CD14-positive monocyte (primary cell): ENCODE measurements at regions not wholly inside any gene's neighbourhood (a gene's known extent, or its start where the extent isn't known, plus 50 kb on each side); places are given as distances from the start of the nearest gene placed in this dataset.

Experiments
- DNase-seq, 3 donors: peaks; one replicate each; pipeline ENCODE4 v3.0.0-alpha.2; 2011 to 2022
- H2AFZ ChIP-seq: 2 replicates; pipeline ENCODE4 v1.6.0; 2012; ENCODE audit warnings: mild to moderate bottlenecking, low read depth, low read length, inconsistent platforms; ENCODE audit not compliant: insufficient read depth, poor library complexity, severe bottlenecking
- H3K27ac ChIP-seq, 2 donors: 1 replicate in 1 of 2; 2 replicates in 1 of 2; pipeline ENCODE4 v1.5.1; 2012 to 2013; ENCODE audit warnings: low read length in 2 of 2, control low read depth in 1 of 2, inconsistent platforms in 1 of 2, low read depth in 1 of 2, mild to moderate bottlenecking in 1 of 2
- H3K27me3 ChIP-seq, 2 donors: one replicate each; pipeline versions ENCODE4 v1.6.0 to v1.6.1; 2011 to 2013; ENCODE audit warnings: low read length in 2 of 2; ENCODE audit not compliant: control insufficient read depth in 2 of 2, insufficient read depth in 2 of 2
- H3K36me3 ChIP-seq, 2 donors: replicated peaks in 1 of 2; 1 replicate in 1 of 2; 2 replicates in 1 of 2; pipeline versions ENCODE4 v1.5.1 to v1.6.1; 2012 to 2013; ENCODE audit warnings: low read length in 2 of 2, control low read depth in 1 of 2, inconsistent platforms in 1 of 2, mild to moderate bottlenecking in 1 of 2; ENCODE audit not compliant: insufficient read depth in 2 of 2, control insufficient read depth in 1 of 2
- H3K4me1 ChIP-seq, 2 donors: 1 replicate in 1 of 2; 2 replicates in 1 of 2; pipeline versions ENCODE4 v1.5.1 to v1.6.1; 2012 to 2013; ENCODE audit warnings: low read length in 2 of 2, control low read depth in 1 of 2, inconsistent platforms in 1 of 2, mild to moderate bottlenecking in 1 of 2, moderate library complexity in 1 of 2; ENCODE audit not compliant: insufficient read depth in 2 of 2, control insufficient read depth in 1 of 2
- H3K4me2 ChIP-seq: replicated peaks from 2 replicates; pipeline ENCODE3; 2012; ENCODE audit warnings: low read length, moderate library complexity, mild to moderate bottlenecking; ENCODE audit not compliant: poor library complexity, severe bottlenecking; ENCODE audit errors: extremely low read depth
- H3K4me3 ChIP-seq, 3 experiments: fragments of 200-600 bp in 1 of 3; sonication (generic) in 1 of 3; replicated peaks in 1 of 3; 1 replicate in 2 of 3; 2 replicates in 1 of 3; pipeline ENCODE4 v1.5.1; 2011 to 2013; ENCODE audit warnings: low read length in 3 of 3, mild to moderate bottlenecking in 3 of 3, control low read depth in 2 of 3, low read depth in 2 of 3, inconsistent platforms in 1 of 3, moderate library complexity in 1 of 3
- H3K79me2 ChIP-seq: 2 replicates; pipeline ENCODE4 v1.6.0; 2012; ENCODE audit warnings: mild to moderate bottlenecking, control low read depth, inconsistent platforms, low read length, moderate library complexity; ENCODE audit not compliant: insufficient read depth
- H3K9ac ChIP-seq: 2 replicates; pipeline ENCODE4 v1.6.0; 2017; ENCODE audit warnings: low read length, mild to moderate bottlenecking; ENCODE audit not compliant: insufficient read depth, poor library complexity, severe bottlenecking
- H3K9me3 ChIP-seq, 2 donors: replicated peaks in 1 of 2; 1 replicate in 1 of 2; 2 replicates in 1 of 2; pipeline versions ENCODE4 v1.5.1 to v1.6.1; 2012 to 2013; ENCODE audit warnings: low read length in 2 of 2, control low read depth in 1 of 2; ENCODE audit not compliant: control insufficient read depth in 1 of 2, insufficient read depth in 1 of 2
- H4K20me1 ChIP-seq: 2 replicates; pipeline ENCODE4 v1.6.0; 2012; ENCODE audit warnings: mild to moderate bottlenecking, low read length, control low read depth, moderate library complexity; ENCODE audit not compliant: insufficient read depth
- H3K27ac Mint-ChIP-seq, 7 donors: one replicate each; pipeline ENCODE4 v1.8.0; 2020; ENCODE audit warnings: mild to moderate bottlenecking in 7 of 7, mixed read lengths in 7 of 7, moderate library complexity in 6 of 7, inconsistent platforms in 2 of 7
- H3K27me3 Mint-ChIP-seq, 3 donors: one replicate each; pipeline ENCODE4 v1.8.0; 2021 to 2022; ENCODE audit warnings: low read depth in 3 of 3, mild to moderate bottlenecking in 3 of 3, mixed read lengths in 3 of 3, moderate library complexity in 3 of 3, inconsistent platforms in 1 of 3
- H3K36me3 Mint-ChIP-seq, 2 donors: one replicate each; pipeline ENCODE4 v1.8.0; 2020; ENCODE audit warnings: mixed read lengths in 2 of 2, inconsistent platforms in 1 of 2, mild to moderate bottlenecking in 1 of 2
- H3K4me1 Mint-ChIP-seq: one replicate; pipeline ENCODE4 v1.8.0; 2020; ENCODE audit warnings: mild to moderate bottlenecking, mixed read lengths
- H3K4me3 Mint-ChIP-seq, 2 donors: one replicate each; pipeline ENCODE4 v1.8.0; 2020; ENCODE audit warnings: mild to moderate bottlenecking in 2 of 2, mixed read lengths in 2 of 2, moderate library complexity in 1 of 2
- H3K9me3 Mint-ChIP-seq, 7 donors: one replicate each; pipeline ENCODE4 v1.8.0; 2020 to 2022; ENCODE audit warnings: mixed read lengths in 7 of 7, mild to moderate bottlenecking in 6 of 7, moderate library complexity in 6 of 7, inconsistent platforms in 2 of 7
- CTCF ChIP-seq: fragments of 200-600 bp; IDR thresholded peaks from one replicate; pipeline ENCODE4 v1.8.0; 2022; ENCODE audit warnings: antibody characterized with exemption, mild to moderate bottlenecking
- WGBS: methylation state at CpG from one replicate; pipeline ENCODE4 v1.1.5; 2013; ENCODE audit warnings: missing lambda C conversion rate; ENCODE audit not compliant: insufficient coverage; 5-methylcytosine and 5-hydroxymethylcytosine counted together
- intact Hi-C, 2 donors: fragments of 100-400 bp; cut with micrococcal nuclease; formaldehyde crosslinking; loops; one replicate each; pipeline versions ENCODE4 v1.15.0 to v1.15.1; 2023

GRCh38 chr6:137365707-137366437, 128.3 kb downstream of the OLIG3 start:
- DNase-seq: no peak
- Mint-ChIP-seq H3K27me3 (no peaks in the 10 kb centered on the region), H3K27ac (no peak overlapping the region), H3K4me3 (no peak overlapping the region), H3K4me1 (peaks cover 28% of the 10 kb centered on the region), H3K36me3 (peaks cover 0 to 2% of the 10 kb centered on the region in 2 donors), H3K9me3 (peaks cover 0 to 2% (median 0%) of the 10 kb centered on the region in 7 donors)
- intact Hi-C loops: no loop called here
- Histone ChIP-seq H3K9me3 (no peaks in the 10 kb centered on the region), H3K4me2 (no peak overlapping the region), H3K27ac (no peak overlapping the region), H4K20me1 (no peaks in the 10 kb centered on the region), H3K4me1 (peaks cover 13 to 20% of the 10 kb centered on the region in 2 donors), H2AFZ (no peak overlapping the region), H3K27me3 (no peaks in the 10 kb centered on the region), H3K9ac (no peak overlapping the region), H3K79me2 (no peaks in the 10 kb centered on the region), H3K36me3 (no peaks in the 10 kb centered on the region), H3K4me3 (no peak overlapping the region)
- 93% methylated on average over 10 of the region's 14 CpGs for WGBS
- TF ChIP-seq CTCF: no peak

DNA sequence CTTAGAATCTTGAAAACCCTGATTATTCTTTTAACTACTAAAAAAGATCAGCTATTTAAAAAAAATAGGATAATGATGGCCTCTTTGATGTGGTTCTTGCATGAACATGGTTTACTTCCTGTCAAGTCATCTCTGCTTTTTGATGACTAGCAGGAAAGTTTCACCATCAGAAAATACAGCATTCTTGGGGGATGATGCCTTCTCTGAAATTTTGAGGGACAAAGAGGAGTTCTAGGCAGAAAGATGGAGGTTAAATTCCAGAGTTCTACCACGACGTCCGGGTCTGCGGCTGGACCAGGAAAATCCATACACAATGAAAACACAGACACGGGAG, 130.4 kb downstream of the OLIG3 start:
- TF ChIP-seq CTCF: no peak
- H3K27me3 ChIP-seq: no peaks in the 10 kb centered on the region
- intact Hi-C loops: no loop called here
- no peak overlapping the region for H3K4me3 Mint-ChIP-seq
- H3K4me1 ChIP-seq: peaks cover 8 to 14% of the 10 kb centered on the region in 2 donors
- no peak overlapping the region for H3K4me2 ChIP-seq
- no CpG with 5 or more reads among the region's 5 CpGs for whole genome bisulfite sequencing
- H3K79me2 ChIP-seq: no peaks in the 10 kb centered on the region
- H4K20me1 ChIP-seq: no peaks in the 10 kb centered on the region
- H3K36me3 Mint-ChIP-seq: peaks cover 0 to 2% of the 10 kb centered on the region in 2 donors
- no peak overlapping the region for H3K27ac ChIP-seq
- H3K27me3 Mint-ChIP-seq: no peaks in the 10 kb centered on the region
- no peak overlapping the region for H2AFZ ChIP-seq
- H3K27ac Mint-ChIP-seq: peak overlapping the region in 3 of 7 donors; percentile 37 to 59 (median 39)
- peak in 2 of 3 donors; percentile 33 to 35 for DNase-seq
- H3K9me3 ChIP-seq: no peaks in the 10 kb centered on the region
- H3K9me3 Mint-ChIP-seq: peaks cover 0 to 2% (median 0%) of the 10 kb centered on the region in 7 donors
- no peaks in the 10 kb centered on the region for H3K36me3 ChIP-seq
- H3K4me1 Mint-ChIP-seq: peaks cover 18% of the 10 kb centered on the region
- no peak overlapping the region for H3K9ac ChIP-seq
- no peak overlapping the region for H3K4me3 ChIP-seq
